ENCODE measurements at regions not wholly inside any gene's neighbourhood (a gene's known extent, or its start where the extent isn't known, plus 50 kb on each side); places are given as distances from the start of the nearest gene placed in this dataset.

- TF ChIP-seq EZH2phosphoT487 (IDR thresholded peaks at IDR 0.05; ENCODE audit: unreplicated experiment), result no peak
- TF ChIP-seq, protein P1, sequence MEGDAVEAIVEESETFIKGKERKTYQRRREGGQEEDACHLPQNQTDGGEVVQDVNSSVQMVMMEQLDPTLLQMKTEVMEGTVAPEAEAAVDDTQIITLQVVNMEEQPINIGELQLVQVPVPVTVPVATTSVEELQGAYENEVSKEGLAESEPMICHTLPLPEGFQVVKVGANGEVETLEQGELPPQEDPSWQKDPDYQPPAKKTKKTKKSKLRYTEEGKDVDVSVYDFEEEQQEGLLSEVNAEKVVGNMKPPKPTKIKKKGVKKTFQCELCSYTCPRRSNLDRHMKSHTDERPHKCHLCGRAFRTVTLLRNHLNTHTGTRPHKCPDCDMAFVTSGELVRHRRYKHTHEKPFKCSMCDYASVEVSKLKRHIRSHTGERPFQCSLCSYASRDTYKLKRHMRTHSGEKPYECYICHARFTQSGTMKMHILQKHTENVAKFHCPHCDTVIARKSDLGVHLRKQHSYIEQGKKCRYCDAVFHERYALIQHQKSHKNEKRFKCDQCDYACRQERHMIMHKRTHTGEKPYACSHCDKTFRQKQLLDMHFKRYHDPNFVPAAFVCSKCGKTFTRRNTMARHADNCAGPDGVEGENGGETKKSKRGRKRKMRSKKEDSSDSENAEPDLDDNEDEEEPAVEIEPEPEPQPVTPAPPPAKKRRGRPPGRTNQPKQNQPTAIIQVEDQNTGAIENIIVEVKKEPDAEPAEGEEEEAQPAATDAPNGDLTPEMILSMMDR (conservative IDR thresholded peaks at IDR 0.05; ENCODE audit: low read depth in 2 of 2), result no peak
- TF ChIP-seq EZH2 (IDR thresholded peaks at IDR 0.05; ENCODE audit: low read depth, unreplicated experiment), result no peak
- no peak for TF ChIP-seq POLR2AphosphoS5 (IDR thresholded peaks at IDR 0.05; ENCODE audit: low read depth)
Measured at GRCh38 chr20:11230999-11231398, 557.2 kb upstream of the JAG1 start.

Measured in GM23338 (cell line).